ENCODE measurements at regions not wholly inside any gene's neighbourhood (a gene's known extent, or its start where the extent isn't known, plus 50 kb on each side); places are given as distances from the start of the nearest gene placed in this dataset.

DNA sequence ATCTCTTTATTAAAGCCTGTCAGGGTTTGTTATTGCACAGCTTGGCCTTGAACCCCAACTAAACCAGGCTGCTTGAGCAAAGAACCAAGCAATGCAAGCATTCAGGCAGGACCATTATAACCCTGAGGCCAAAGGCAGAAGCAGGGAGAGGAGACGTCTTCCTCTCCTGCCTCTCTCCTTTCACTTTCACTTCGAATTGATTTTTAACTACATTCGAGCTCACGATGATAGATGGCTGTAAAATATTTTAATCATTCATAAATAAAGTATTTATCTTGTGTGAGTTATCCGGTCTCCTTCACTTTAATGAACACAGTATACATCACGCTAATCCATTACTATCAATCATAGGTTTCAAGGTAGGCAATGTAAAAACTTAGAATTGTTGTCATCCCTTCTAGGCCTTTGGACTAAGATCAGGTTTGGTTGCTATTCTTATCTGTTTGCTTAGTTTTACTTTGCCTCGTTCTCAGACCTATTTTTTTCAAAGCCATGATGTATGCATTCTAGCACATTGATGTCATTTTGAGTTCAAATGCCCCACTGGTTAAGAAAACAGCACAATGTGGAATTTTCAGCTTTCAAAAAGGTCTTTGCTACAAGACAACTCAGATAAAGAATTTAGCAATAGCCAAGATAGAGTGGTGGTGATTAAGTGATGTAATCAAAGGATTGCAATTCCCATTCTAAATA lies 480.2 kb upstream of the RUNX1 start:
- WGBS (ENCODE audit: missing lambda C conversion rate): 46% methylated on average over 7 of the region's 7 CpGs
- ATAC-seq: no peak
- no peaks in the 10 kb centered on the region for H3K4me1 ChIP-seq
- H3K4me3 ChIP-seq: no peak overlapping the region
- ChIA-PET CTCF (no interaction called here), POLR2A (no interaction called here)
- DNase-seq (ENCODE audit: low read depth in 1 of 2, low spot score in 1 of 2): no peak
- no peak overlapping the region for H3K4me2 ChIP-seq
- FAIRE-seq: no peak
- TF ChIP-seq RARB (CRISPR knock-in tag; IDR thresholded peaks at IDR 0.05): no peak
- no peak for TF ChIP-seq RAD21 (conservative IDR thresholded peaks at IDR 0.05 in 1 of 2, IDR thresholded peaks at IDR 0.05 in 1 of 2)
- no peak for TF ChIP-seq ZFP36 (IDR thresholded peaks at IDR 0.05; ENCODE audit: borderline replicate concordance, partially characterized antibody)
- no peak for TF ChIP-seq HDAC2 (IDR thresholded peaks at IDR 0.05)
- no peak for TF ChIP-seq NPAS2 (CRISPR knock-in tag; IDR thresholded peaks at IDR 0.05; ENCODE audit: borderline replicate concordance)
- TF ChIP-seq HOXB13 (CRISPR knock-in tag; IDR thresholded peaks at IDR 0.05; ENCODE audit: low read depth): no peak
- TF ChIP-seq POLR2A (IDR thresholded peaks at IDR 0.05; ENCODE audit: low read length): no peak
- TF ChIP-seq CHD4 (IDR thresholded peaks at IDR 0.05; ENCODE audit: borderline replicate concordance): no peak
- TF ChIP-seq, protein P1, sequence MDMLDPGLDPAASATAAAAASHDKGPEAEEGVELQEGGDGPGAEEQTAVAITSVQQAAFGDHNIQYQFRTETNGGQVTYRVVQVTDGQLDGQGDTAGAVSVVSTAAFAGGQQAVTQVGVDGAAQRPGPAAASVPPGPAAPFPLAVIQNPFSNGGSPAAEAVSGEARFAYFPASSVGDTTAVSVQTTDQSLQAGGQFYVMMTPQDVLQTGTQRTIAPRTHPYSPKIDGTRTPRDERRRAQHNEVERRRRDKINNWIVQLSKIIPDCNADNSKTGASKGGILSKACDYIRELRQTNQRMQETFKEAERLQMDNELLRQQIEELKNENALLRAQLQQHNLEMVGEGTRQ (IDR thresholded peaks at IDR 0.05): no peak
- no peak for TF ChIP-seq EHMT2 (IDR thresholded peaks at IDR 0.05; ENCODE audit: low read depth)
- no peak overlapping the region for H3K27ac ChIP-seq
- no peaks in the 10 kb centered on the region for H3K9me3 ChIP-seq

DNA sequence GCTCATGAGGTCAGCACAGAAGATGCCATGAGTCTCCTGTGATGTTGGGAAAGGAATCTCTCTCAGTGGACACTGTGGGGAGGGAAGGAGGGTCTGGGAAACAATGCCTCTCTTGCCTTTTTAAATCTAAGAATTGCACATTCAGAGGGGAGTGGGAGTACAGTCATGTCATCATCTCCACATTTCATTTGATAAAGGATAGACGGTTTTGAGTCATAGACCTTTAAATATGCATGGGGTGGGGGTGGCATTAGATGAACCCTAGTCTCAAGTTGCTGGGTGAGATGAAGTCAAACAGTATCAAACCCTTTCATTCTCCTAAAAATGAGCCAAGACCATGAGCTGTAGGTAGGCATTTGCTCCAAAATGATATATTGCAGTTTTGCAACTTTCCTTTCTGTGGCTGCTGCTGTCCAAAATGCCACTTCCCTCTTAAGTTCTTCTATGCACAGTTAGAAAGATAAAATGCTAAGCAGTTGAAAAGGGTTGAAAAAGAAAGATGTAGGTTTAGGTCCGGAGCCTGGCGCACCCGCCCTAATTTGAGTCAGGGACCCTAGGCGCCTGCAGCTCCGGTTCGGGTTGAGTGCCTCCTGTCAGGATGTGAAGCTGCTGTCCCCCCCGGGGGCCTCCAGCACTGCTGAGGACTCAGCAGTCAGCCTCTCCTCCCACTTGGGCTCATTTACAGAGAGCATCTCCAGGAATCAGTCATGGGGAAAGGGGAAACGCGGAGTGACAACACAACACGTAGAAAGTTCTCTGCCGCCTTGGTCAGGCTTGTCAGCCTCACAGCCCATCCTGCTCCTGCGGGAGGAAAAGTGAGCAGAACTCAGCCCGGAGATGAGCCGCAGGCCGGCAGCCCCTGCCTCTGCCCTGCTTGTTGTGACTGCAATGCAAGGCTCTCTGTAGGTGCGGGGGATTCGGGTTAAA lies 479.3 kb upstream of the RUNX1 start:
- Histone ChIP-seq H3K4me2 (no peak overlapping the region), H3K4me3 (no peak overlapping the region), H3K9me3 (no peaks in the 10 kb centered on the region), H3K27ac (no peak overlapping the region), H3K4me1 (no peaks in the 10 kb centered on the region)
- DNase-seq (ENCODE audit: low read depth in 1 of 2, low spot score in 1 of 2) (no peak), ATAC-seq (no peak), FAIRE-seq (no peak)
- POLR2A ChIA-PET: no interaction called here
- CTCF ChIA-PET: no interaction called here
- WGBS (ENCODE audit: missing lambda C conversion rate): 50% methylated on average over 10 of the region's 18 CpGs
- TF ChIP-seq, protein P2, sequence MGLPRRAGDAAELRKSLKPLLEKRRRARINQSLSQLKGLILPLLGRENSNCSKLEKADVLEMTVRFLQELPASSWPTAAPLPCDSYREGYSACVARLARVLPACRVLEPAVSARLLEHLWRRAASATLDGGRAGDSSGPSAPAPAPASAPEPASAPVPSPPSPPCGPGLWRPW (IDR thresholded peaks at IDR 0.05): no peak
- TF ChIP-seq SREBF2 (IDR thresholded peaks at IDR 0.05) (no peak), FOXS1 (CRISPR knock-in tag; IDR thresholded peaks at IDR 0.05) (no peak), CHD4 (IDR thresholded peaks at IDR 0.05; ENCODE audit: borderline replicate concordance) (no peak), PHF8 (IDR thresholded peaks at IDR 0.05; ENCODE audit: borderline replicate concordance, low read depth) (no peak), SMC3 (IDR thresholded peaks at IDR 0.05) (no peak), CHD2 (IDR thresholded peaks at IDR 0.05; ENCODE audit: low read length, partially characterized antibody) (no peak), RCOR1 (IDR thresholded peaks at IDR 0.05; ENCODE audit: low read depth, low read length) (no peak), NFE2L2 (conservative IDR thresholded peaks at IDR 0.05; ENCODE audit: low read length) (no peak), HOXB13 (CRISPR knock-in tag; IDR thresholded peaks at IDR 0.05; ENCODE audit: low read depth) (no peak)
- TF ChIP-seq, protein P3, sequence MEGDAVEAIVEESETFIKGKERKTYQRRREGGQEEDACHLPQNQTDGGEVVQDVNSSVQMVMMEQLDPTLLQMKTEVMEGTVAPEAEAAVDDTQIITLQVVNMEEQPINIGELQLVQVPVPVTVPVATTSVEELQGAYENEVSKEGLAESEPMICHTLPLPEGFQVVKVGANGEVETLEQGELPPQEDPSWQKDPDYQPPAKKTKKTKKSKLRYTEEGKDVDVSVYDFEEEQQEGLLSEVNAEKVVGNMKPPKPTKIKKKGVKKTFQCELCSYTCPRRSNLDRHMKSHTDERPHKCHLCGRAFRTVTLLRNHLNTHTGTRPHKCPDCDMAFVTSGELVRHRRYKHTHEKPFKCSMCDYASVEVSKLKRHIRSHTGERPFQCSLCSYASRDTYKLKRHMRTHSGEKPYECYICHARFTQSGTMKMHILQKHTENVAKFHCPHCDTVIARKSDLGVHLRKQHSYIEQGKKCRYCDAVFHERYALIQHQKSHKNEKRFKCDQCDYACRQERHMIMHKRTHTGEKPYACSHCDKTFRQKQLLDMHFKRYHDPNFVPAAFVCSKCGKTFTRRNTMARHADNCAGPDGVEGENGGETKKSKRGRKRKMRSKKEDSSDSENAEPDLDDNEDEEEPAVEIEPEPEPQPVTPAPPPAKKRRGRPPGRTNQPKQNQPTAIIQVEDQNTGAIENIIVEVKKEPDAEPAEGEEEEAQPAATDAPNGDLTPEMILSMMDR (IDR thresholded peaks at IDR 0.05): no peak
- TF ChIP-seq, protein P4, sequence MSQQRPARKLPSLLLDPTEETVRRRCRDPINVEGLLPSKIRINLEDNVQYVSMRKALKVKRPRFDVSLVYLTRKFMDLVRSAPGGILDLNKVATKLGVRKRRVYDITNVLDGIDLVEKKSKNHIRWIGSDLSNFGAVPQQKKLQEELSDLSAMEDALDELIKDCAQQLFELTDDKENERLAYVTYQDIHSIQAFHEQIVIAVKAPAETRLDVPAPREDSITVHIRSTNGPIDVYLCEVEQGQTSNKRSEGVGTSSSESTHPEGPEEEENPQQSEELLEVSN (IDR thresholded peaks at IDR 0.05; ENCODE audit: borderline replicate concordance, low read depth): no peak
- TF ChIP-seq, protein P5, sequence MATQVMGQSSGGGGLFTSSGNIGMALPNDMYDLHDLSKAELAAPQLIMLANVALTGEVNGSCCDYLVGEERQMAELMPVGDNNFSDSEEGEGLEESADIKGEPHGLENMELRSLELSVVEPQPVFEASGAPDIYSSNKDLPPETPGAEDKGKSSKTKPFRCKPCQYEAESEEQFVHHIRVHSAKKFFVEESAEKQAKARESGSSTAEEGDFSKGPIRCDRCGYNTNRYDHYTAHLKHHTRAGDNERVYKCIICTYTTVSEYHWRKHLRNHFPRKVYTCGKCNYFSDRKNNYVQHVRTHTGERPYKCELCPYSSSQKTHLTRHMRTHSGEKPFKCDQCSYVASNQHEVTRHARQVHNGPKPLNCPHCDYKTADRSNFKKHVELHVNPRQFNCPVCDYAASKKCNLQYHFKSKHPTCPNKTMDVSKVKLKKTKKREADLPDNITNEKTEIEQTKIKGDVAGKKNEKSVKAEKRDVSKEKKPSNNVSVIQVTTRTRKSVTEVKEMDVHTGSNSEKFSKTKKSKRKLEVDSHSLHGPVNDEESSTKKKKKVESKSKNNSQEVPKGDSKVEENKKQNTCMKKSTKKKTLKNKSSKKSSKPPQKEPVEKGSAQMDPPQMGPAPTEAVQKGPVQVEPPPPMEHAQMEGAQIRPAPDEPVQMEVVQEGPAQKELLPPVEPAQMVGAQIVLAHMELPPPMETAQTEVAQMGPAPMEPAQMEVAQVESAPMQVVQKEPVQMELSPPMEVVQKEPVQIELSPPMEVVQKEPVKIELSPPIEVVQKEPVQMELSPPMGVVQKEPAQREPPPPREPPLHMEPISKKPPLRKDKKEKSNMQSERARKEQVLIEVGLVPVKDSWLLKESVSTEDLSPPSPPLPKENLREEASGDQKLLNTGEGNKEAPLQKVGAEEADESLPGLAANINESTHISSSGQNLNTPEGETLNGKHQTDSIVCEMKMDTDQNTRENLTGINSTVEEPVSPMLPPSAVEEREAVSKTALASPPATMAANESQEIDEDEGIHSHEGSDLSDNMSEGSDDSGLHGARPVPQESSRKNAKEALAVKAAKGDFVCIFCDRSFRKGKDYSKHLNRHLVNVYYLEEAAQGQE (IDR thresholded peaks at IDR 0.05): no peak

Data from A549 (cell line).